G401 (cell line): ENCODE measurements at regions not wholly inside any gene's neighbourhood (a gene's known extent, or its start where the extent isn't known, plus 50 kb on each side); places are given as distances from the start of the nearest gene placed in this dataset.

ENCODE experiments used
- DNase-seq: peaks from one replicate; pipeline ENCODE4 v3.0.0-alpha.2; 2015; ENCODE audit warnings: low spot score
- in situ Hi-C: cut with HindIII; loops from 2 replicates; pipeline ENCODE4 v1.10.0; 2016; ENCODE audit warnings: low sequenced_read_pairs, mixed read lengths

DNA sequence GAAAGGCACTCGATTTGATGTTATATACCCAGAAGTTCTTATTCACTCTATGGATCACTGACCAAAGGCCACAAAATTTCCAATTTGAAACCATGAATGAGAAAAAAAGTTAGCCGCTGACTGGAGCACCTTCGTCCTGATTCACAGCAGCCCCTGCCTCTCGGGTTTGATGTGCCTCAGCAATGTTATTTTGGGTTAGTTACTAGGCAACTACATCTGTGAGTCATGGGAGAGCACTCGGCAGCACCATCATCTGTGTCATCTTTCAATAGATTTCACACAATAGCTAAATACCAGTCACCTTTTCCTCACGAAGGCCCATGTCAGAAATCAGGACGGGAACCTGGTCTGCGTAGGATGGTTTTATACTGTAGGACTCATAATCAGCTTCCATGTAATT lies 269.2 kb downstream of the ZBBX start:
- no peak for DNase-seq
- in situ Hi-C loops: no loop called here

- no peak for DNase-seq
- in situ Hi-C loops: no loop called here
These were observed 270.4 kb downstream of the ZBBX start for GRCh38 chr3:167109746-167110145.

DNA sequence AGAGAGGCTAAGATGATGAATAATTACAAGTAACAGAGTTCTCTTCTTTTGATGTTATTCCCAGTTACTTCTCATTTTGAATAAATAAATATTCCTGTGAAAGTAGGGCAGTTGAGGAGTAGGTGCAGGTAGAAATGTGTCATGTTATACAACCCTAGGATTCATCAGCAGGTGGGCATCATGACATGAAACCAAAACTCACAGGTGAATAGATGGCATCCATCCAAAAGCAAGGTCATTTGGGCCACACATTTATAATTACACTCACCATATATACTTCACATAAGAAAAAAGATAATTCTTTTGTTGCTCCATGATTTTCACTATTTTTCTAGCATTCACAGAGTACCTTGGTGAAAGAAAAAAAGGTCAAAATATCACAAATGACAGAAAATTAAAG lies 273.6 kb downstream of the ZBBX start:
- no peak for DNase-seq
- in situ Hi-C loops: no loop called here

DNA sequence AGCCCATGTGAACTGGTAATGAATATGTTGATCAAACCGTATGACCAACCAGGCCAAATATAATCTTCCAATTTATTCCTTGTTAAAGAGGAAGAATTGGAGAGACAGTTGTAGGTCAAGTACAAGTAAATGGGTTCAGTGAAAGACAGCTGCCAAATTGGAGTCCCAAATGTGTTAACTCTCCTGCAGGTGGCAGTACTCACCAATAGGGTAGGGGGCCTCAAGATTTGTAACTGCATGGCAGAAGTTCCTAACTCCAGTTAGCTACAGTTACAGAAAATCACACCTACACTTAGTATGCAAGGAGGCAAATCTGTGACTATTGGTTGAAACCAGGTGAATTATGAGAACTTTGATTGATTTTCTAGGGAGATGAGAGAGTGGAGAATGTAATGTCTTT lies 278.0 kb downstream of the ZBBX start:
- in situ Hi-C loops: no loop called here

GRCh38 chr3:167100651-167101050 lies 279.4 kb downstream of the ZBBX start:
- DNase-seq: no peak
- in situ Hi-C loops: no loop called here

More for the DNA sequence above, 278.0 kb downstream of the ZBBX start:
- DNase-seq: no peak

DNA sequence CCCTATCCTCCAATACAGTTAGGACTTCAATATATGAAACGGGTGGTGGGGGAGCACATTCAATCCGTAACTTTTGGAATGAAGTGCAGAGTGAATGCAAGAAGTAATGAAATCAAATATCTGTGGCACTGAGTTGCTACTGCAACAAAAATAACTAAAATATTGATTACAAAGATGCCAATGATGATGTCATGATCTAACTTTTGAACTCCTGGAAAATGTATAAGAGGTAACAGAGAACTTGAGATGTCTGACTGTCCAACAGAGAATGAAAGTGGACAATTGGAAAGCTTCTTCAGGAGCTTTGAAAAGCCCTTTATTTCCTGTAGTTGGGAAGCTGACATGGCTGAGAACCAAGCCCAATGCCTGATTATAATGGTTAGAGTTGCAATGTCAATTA lies 279.9 kb downstream of the ZBBX start:
- in situ Hi-C loops: no loop called here
- no peak for DNase-seq

DNA sequence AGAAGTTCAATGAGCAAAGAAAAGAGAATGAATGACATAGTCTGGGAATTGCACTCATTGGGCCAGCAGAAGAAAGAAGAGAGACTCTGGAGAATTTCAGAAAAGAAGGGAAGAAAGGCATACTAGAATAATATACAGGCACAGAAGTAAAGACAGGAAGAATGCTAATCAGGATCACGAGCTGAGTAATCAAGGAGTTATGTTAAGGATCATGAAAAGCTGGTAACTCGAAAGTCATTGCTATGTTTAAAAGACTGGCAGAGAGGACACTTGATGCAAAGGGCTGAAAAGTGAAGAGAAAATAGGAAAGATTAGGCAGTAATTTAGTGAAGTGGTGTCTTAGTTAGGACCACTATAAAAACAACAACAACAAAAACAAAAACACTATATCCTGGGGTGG lies 284.1 kb downstream of the ZBBX start:
- in situ Hi-C loops: no loop called here
- DNase-seq: no peak

DNA sequence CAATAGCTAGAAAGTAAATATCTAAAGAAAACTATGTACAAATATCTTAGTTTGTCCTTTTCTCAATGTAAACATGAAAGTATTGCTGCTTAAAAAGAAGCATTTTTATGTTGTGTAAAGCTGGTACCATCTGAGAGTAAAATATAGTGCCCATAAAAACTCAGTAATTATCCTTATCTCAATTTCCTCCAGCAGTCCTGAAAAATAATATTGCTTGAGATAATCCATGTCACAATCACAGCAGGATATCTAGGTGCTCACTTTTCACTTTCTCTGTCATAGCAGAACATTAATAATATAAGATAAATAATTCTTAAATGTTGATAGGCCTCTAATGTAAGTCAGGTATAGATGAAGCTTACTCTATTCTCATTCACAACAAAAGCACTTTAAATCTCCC lies 285.5 kb downstream of the ZBBX start:
- in situ Hi-C loops: no loop called here

GRCh38 chr3:167091226-167091625 lies 288.9 kb downstream of the ZBBX start:
- no peak for DNase-seq
- in situ Hi-C loops: no loop called here

More for the DNA sequence above, 285.5 kb downstream of the ZBBX start:
- no peak for DNase-seq

GRCh38 chr3:167084545-167084944 lies 295.6 kb downstream of the ZBBX start:
- in situ Hi-C loops: no loop called here
- DNase-seq: no peak

GRCh38 chr3:167078070-167078622 lies 302.0 kb downstream of the ZBBX start:
- no peak for DNase-seq
- in situ Hi-C loops: no loop called here

GRCh38 chr3:167067787-167068161 lies 312.3 kb downstream of the ZBBX start:
- in situ Hi-C loops: no loop called here
- no peak for DNase-seq

GRCh38 chr3:167066977-167067786 lies 312.9 kb downstream of the ZBBX start:
- DNase-seq: no peak
- in situ Hi-C loops: no loop called here

DNA sequence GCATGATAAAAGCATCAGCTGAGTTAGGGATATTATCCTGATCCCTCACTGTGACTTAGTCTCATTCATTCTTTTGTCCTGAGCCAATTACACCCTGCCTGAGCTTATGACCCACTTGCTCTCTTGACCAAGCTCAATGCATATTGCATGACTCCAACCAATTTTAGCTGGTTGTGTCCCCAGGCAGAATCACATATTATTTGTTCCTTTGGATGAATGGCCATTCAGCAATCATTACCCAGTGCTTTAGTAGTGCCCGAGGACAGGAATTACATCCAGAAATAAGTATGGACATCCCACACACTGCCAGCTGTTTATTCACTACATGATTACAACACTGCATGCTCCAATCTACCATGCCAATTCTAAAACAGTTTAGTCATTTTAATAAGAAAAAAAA lies 322.5 kb downstream of the ZBBX start:
- in situ Hi-C loops: no loop called here
- DNase-seq: no peak

GRCh38 chr3:167054926-167055325 lies 325.2 kb downstream of the ZBBX start:
- in situ Hi-C loops: no loop called here
- DNase-seq: no peak

GRCh38 chr3:167051421-167051820 lies 328.7 kb downstream of the ZBBX start:
- DNase-seq: no peak
- in situ Hi-C loops: no loop called here

- in situ Hi-C loops: no loop called here
- no peak for DNase-seq
These were observed 346.2 kb downstream of the ZBBX start for GRCh38 chr3:167033866-167034265.

- in situ Hi-C loops: no loop called here
- DNase-seq: peak; percentile 30
These were observed 347.7 kb downstream of the ZBBX start for GRCh38 chr3:167032267-167032876.

DNA sequence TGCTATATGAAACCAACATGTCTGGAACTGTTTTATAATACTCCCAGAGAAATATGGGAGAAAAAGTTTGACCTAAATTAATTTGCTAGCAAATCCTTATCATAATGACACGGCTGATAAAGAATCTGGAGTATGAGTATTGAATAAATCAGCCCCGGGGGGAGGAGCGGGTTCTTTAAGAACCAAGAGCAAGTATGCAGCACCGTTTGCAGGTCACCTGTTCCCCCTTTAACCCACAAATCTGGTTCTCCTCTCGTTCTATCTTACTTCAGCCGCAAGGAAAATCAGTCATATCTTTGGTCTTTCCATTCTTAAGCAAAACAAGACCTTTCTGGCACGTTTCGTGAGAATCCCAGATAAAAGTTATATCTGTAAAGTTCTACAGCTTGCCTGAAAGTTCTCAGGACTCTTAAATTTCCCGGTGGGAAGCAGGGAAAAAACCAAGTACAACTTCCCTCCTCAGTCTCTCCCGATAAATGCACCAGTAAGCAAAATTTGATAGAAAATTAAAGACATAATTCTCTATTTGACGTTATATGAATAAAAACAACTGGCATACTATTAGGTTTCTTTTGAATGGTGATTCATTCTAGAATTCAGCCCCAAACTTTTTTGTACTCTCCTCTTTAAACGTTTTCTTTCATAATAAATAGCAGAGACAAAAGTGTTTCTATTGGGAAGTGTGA lies 348.6 kb downstream of the ZBBX start:
- in situ Hi-C loops: no loop called here

DNA sequence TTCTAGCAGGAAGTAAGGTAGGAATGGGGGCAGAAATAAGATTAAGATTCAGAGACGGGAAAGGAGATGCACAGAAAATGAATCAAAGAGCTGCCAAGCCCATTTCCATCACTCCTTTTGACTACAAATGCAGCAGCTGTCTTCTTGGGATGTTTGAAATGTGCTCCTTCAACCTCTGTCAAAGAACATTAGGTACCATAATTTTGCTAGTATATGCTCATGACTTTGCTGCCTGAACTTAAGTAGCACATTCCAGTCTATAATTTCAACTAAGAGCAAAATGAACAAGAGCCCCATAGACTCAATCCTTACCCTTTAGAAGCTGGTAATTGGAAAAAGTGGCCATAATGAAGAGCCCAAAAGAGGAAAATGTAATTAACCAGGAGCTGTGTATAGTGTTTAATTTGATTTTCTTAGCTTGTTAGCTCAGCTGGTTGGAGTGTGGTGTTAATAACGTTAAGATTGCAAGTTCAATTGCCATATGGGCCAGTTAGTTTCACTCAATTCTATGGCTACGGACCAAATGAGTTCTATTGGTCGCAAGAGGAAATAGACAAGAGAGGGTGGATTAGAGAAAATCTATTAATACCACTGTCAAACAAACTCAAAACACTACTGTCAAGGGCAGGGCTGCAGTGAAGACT lies 349.9 kb downstream of the ZBBX start:
- in situ Hi-C loops: no loop called here
- no peak for DNase-seq

More for the DNA sequence above, 348.6 kb downstream of the ZBBX start:
- DNase-seq: no peak
